Stimulated activated CD4-positive, alpha-beta T cell treated with anti-CD3 and anti-CD28 coated beads, TNF-alpha, amount 100 ng/mL, for 1 hour (primary cell): ENCODE measurements at regions not wholly inside any gene's neighbourhood (a gene's known extent, or its start where the extent isn't known, plus 50 kb on each side); places are given as distances from the start of the nearest gene placed in this dataset.
"Not testable (repeated sequence)": the region's sequence is repeated elsewhere in the genome, so short reads cannot be mapped to it uniquely, and the experiment has no call there.

ENCODE experiments used
- DNase-seq, 3 donors: peaks; one replicate each; pipeline ENCODE4 v3.0.0-alpha.2; 2020; ENCODE audit warnings: low read depth in 3 of 3, low spot score in 1 of 3

GRCh38 chr9:95587021-95587964 is 70.5 kb upstream of the PTCH1 start:
- DNase-seq, result no peak

- no peak for DNase-seq
These were observed 69.6 kb upstream of the PTCH1 start for GRCh38 chr9:95586326-95586725.

GRCh38 chr9:95585824-95586223 is 69.1 kb upstream of the PTCH1 start:
- DNase-seq, result no peak

- no peak for DNase-seq
These were observed 67.4 kb upstream of the PTCH1 start for GRCh38 chr9:95584176-95584575.

- no peak for DNase-seq
These were observed 65.1 kb upstream of the PTCH1 start for GRCh38 chr9:95581900-95582299.

- DNase-seq, result no peak
These were observed 64.3 kb upstream of the PTCH1 start for GRCh38 chr9:95580812-95581761.

- no peak for DNase-seq
These were observed 58.2 kb upstream of the PTCH1 start for GRCh38 chr9:95574866-95575553.

GRCh38 chr9:95574176-95574575 is 57.4 kb upstream of the PTCH1 start:
- no peak for DNase-seq

GRCh38 chr9:95573463-95573862 is 56.7 kb upstream of the PTCH1 start:
- no peak for DNase-seq

GRCh38 chr9:95572381-95573151 is 55.8 kb upstream of the PTCH1 start:
- DNase-seq, result no peak

- DNase-seq, result no peak
These were observed 53.9 kb upstream of the PTCH1 start for GRCh38 chr9:95570646-95571045.

GRCh38 chr9:95570150-95570549 is 53.4 kb upstream of the PTCH1 start:
- DNase-seq, result no peak

- DNase-seq, result not testable (repeated sequence)
These were observed 52.0 kb upstream of the PTCH1 start for GRCh38 chr9:95568735-95569134.
